ENCODE measurements at regions not wholly inside any gene's neighbourhood (a gene's known extent, or its start where the extent isn't known, plus 50 kb on each side); places are given as distances from the start of the nearest gene placed in this dataset.

DNA sequence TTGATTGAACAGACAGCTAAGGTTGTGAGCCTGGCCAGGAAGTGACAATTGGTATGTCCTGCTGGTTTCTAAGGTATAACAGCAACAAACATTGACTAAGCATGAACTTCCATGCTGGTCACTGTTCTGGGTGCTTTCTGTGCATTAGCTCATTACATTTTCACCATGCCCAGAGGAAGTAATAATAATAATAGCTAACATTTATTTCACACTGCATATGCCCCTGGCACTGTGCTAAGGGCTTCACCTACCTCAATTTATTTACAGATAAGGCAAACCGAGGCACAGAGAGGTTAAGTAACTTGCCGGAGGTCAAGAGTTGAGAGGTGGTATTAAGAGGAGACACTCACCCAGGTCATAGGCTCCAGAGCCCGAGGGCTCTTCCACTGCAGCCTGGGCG, 113.6 kb downstream of the PDCL3 start:
- H3K27ac ChIP-seq (ENCODE audit: low read depth, low read length): no peak overlapping the region
- Mint-ChIP-seq H3K4me1 (ENCODE audit: low read depth, unreplicated experiment) (no peaks in the 10 kb centered on the region), H3K27ac (ENCODE audit: unreplicated experiment) (no peak overlapping the region), H3K4me3 (ENCODE audit: unreplicated experiment) (no peak overlapping the region), H3K36me3 (ENCODE audit: low read depth, unreplicated experiment) (no peaks in the 10 kb centered on the region), H3K9me3 (ENCODE audit: unreplicated experiment) (no peaks in the 10 kb centered on the region), H3K27me3 (ENCODE audit: low read depth, unreplicated experiment) (peaks cover 12% of the 10 kb centered on the region)
- TF ChIP-seq, protein P1, sequence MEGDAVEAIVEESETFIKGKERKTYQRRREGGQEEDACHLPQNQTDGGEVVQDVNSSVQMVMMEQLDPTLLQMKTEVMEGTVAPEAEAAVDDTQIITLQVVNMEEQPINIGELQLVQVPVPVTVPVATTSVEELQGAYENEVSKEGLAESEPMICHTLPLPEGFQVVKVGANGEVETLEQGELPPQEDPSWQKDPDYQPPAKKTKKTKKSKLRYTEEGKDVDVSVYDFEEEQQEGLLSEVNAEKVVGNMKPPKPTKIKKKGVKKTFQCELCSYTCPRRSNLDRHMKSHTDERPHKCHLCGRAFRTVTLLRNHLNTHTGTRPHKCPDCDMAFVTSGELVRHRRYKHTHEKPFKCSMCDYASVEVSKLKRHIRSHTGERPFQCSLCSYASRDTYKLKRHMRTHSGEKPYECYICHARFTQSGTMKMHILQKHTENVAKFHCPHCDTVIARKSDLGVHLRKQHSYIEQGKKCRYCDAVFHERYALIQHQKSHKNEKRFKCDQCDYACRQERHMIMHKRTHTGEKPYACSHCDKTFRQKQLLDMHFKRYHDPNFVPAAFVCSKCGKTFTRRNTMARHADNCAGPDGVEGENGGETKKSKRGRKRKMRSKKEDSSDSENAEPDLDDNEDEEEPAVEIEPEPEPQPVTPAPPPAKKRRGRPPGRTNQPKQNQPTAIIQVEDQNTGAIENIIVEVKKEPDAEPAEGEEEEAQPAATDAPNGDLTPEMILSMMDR (IDR thresholded peaks at IDR 0.05; ENCODE audit: insufficient read depth, low read depth, low read length): no peak
- no peak for TF ChIP-seq EZH2 (IDR thresholded peaks at IDR 0.05; ENCODE audit: insufficient read depth, low read length)
- H3K4me2 ChIP-seq (ENCODE audit: low read length): no peak overlapping the region
- FAIRE-seq (no peak), DNase-seq (ENCODE audit: low read depth) (no peak)
- H3K36me3 ChIP-seq (ENCODE audit: insufficient read depth, low read length): no peaks in the 10 kb centered on the region
- H3K79me2 ChIP-seq (ENCODE audit: insufficient read depth, low read length): no peaks in the 10 kb centered on the region
- H3K9me3 ChIP-seq (ENCODE audit: insufficient read depth, low read depth, low read length): no peaks in the 10 kb centered on the region
- no peak overlapping the region for H3K4me3 ChIP-seq (ENCODE audit: insufficient read depth, low read depth, low read length)
- H3K9ac ChIP-seq (ENCODE audit: low read length): no peak overlapping the region
- peaks cover 2% of the 10 kb centered on the region for H3K27me3 ChIP-seq (ENCODE audit: insufficient read depth, low read length)
- no peaks in the 10 kb centered on the region for H3K4me1 ChIP-seq (ENCODE audit: insufficient read depth, low read length)
- no peak overlapping the region for H2AFZ ChIP-seq (ENCODE audit: low read depth, low read length)
- H4K20me1 ChIP-seq (ENCODE audit: insufficient read depth, low read length): no peaks in the 10 kb centered on the region

DNA sequence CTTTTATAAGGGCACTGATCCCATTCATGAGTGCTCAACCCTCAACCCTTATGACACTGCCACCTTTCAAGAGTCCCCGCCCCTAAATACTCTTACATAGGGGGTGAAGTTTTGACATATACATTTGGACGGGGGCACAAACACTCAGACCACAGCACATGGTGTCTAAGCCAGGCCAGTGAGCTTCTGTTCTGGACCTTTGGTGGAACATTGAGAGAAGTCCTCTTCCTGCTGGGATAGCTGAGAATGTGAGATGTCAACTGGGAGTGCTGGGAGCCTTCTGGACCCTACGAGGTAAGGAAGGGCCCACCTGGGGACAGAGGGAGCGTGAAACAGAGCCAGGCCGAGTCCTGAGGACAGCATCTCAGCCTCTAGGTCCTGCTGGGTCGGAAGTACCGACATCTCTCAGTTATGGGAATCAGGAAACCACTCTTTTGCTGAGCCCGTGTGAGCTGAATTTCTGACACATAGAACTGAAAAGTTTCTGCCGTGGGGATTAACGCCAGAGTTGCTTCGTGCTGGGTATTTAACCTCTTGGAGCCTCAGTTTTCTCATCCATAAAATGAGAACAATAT, 114.9 kb downstream of the PDCL3 start:
- no peak overlapping the region for H3K27ac Mint-ChIP-seq (ENCODE audit: unreplicated experiment)
- Histone ChIP-seq H3K27me3 (ENCODE audit: insufficient read depth, low read length) (peaks cover 2% of the 10 kb centered on the region), H3K4me1 (ENCODE audit: insufficient read depth, low read length) (no peaks in the 10 kb centered on the region), H3K36me3 (ENCODE audit: insufficient read depth, low read length) (no peaks in the 10 kb centered on the region), H3K4me2 (ENCODE audit: low read length) (no peak overlapping the region), H3K27ac (ENCODE audit: low read depth, low read length) (no peak overlapping the region), H3K9me3 (ENCODE audit: insufficient read depth, low read depth, low read length) (no peaks in the 10 kb centered on the region), H4K20me1 (ENCODE audit: insufficient read depth, low read length) (no peaks in the 10 kb centered on the region), H2AFZ (ENCODE audit: low read depth, low read length) (no peak overlapping the region), H3K79me2 (ENCODE audit: insufficient read depth, low read length) (no peaks in the 10 kb centered on the region), H3K9ac (ENCODE audit: low read length) (no peak overlapping the region), H3K4me3 (ENCODE audit: insufficient read depth, low read depth, low read length) (no peak overlapping the region)
- H3K9me3 Mint-ChIP-seq (ENCODE audit: unreplicated experiment): no peaks in the 10 kb centered on the region
- H3K4me3 Mint-ChIP-seq (ENCODE audit: unreplicated experiment): no peak overlapping the region
- FAIRE-seq (no peak), DNase-seq (ENCODE audit: low read depth) (no peak)
- H3K36me3 Mint-ChIP-seq (ENCODE audit: low read depth, unreplicated experiment): no peaks in the 10 kb centered on the region
- TF ChIP-seq EZH2 (IDR thresholded peaks at IDR 0.05; ENCODE audit: insufficient read depth, low read length): no peak
- TF ChIP-seq, protein P1 (IDR thresholded peaks at IDR 0.05; ENCODE audit: insufficient read depth, low read depth, low read length): no peak
- H3K4me1 Mint-ChIP-seq (ENCODE audit: low read depth, unreplicated experiment): no peaks in the 10 kb centered on the region
- H3K27me3 Mint-ChIP-seq (ENCODE audit: low read depth, unreplicated experiment): peaks cover 12% of the 10 kb centered on the region

GRCh38 chr2:100679211-100679610, 116.4 kb downstream of the PDCL3 start:
- Histone ChIP-seq H3K9me3 (ENCODE audit: insufficient read depth, low read depth, low read length) (no peaks in the 10 kb centered on the region), H3K27me3 (ENCODE audit: insufficient read depth, low read length) (peaks cover 2% of the 10 kb centered on the region), H4K20me1 (ENCODE audit: insufficient read depth, low read length) (no peaks in the 10 kb centered on the region), H2AFZ (ENCODE audit: low read depth, low read length) (no peak overlapping the region), H3K79me2 (ENCODE audit: insufficient read depth, low read length) (no peaks in the 10 kb centered on the region), H3K4me3 (ENCODE audit: insufficient read depth, low read depth, low read length) (no peak overlapping the region), H3K36me3 (ENCODE audit: insufficient read depth, low read length) (no peaks in the 10 kb centered on the region), H3K27ac (ENCODE audit: low read depth, low read length) (no peak overlapping the region), H3K4me1 (ENCODE audit: insufficient read depth, low read length) (no peaks in the 10 kb centered on the region), H3K9ac (ENCODE audit: low read length) (no peak overlapping the region), H3K4me2 (ENCODE audit: low read length) (no peak overlapping the region)
- Mint-ChIP-seq H3K27ac (ENCODE audit: unreplicated experiment) (no peak overlapping the region), H3K36me3 (ENCODE audit: low read depth, unreplicated experiment) (no peaks in the 10 kb centered on the region), H3K4me3 (ENCODE audit: unreplicated experiment) (no peak overlapping the region), H3K9me3 (ENCODE audit: unreplicated experiment) (no peaks in the 10 kb centered on the region), H3K27me3 (ENCODE audit: low read depth, unreplicated experiment) (peaks cover 12% of the 10 kb centered on the region), H3K4me1 (ENCODE audit: low read depth, unreplicated experiment) (no peaks in the 10 kb centered on the region)
- FAIRE-seq: no peak
- DNase-seq (ENCODE audit: low read depth): no peak
- no peak for TF ChIP-seq EZH2 (IDR thresholded peaks at IDR 0.05; ENCODE audit: insufficient read depth, low read length)
- TF ChIP-seq, protein P1 (IDR thresholded peaks at IDR 0.05; ENCODE audit: insufficient read depth, low read depth, low read length): no peak
